Smooth muscle cell (in vitro differentiated cells): ENCODE measurements at regions not wholly inside any gene's neighbourhood (a gene's known extent, or its start where the extent isn't known, plus 50 kb on each side); places are given as distances from the start of the nearest gene placed in this dataset.
"Not testable (repeated sequence)": the region's sequence is repeated elsewhere in the genome, so short reads cannot be mapped to it uniquely, and the experiment has no call there.

Experiments
- DNase-seq: peaks from one replicate; lab custom pipeline; 2025; ENCODE audit not compliant: unreplicated experiment; lab: John Stamatoyannopoulos, UW
- H2AFZ ChIP-seq: fragments of 200-600 bp; sonication (generic); 2 replicates; pipeline ENCODE4 v1.6.0; 2016; ENCODE audit warnings: antibody characterized with exemption, low read depth, mild to moderate bottlenecking
- H3F3A ChIP-seq: fragments of 200-600 bp; sonication (generic); 2 replicates; pipeline ENCODE4 v1.6.0; 2017; ENCODE audit warnings: antibody characterized with exemption, low read depth
- H3K27ac ChIP-seq: fragments of 200-600 bp; sonication (generic); 2 replicates; pipeline ENCODE4 v1.5.1; 2016; ENCODE audit warnings: low read depth, mild to moderate bottlenecking
- H3K27me3 ChIP-seq: fragments of 200-600 bp; sonication (generic); 2 replicates; pipeline ENCODE4 v1.6.1; 2016; ENCODE audit warnings: low read depth, mild to moderate bottlenecking
- H3K36me3 ChIP-seq: fragments of 200-600 bp; sonication (generic); 2 replicates; pipeline ENCODE4 v1.5.1; 2016; ENCODE audit warnings: low read depth
- H3K4me1 ChIP-seq: fragments of 200-600 bp; sonication (generic); 2 replicates; pipeline ENCODE4 v1.5.1; 2016; ENCODE audit warnings: low read depth
- H3K4me2 ChIP-seq: fragments of 200-600 bp; sonication (generic); 2 replicates; pipeline ENCODE4 v1.6.0; 2016; ENCODE audit warnings: mild to moderate bottlenecking
- H3K4me3 ChIP-seq: fragments of 200-600 bp; sonication (generic); 2 replicates; pipeline ENCODE4 v1.5.1; 2016; ENCODE audit warnings: mild to moderate bottlenecking
- H3K79me2 ChIP-seq: fragments of 200-600 bp; sonication (generic); 2 replicates; pipeline ENCODE4 v1.6.0; 2016; ENCODE audit warnings: low read depth, mild to moderate bottlenecking
- H3K9ac ChIP-seq: fragments of 200-600 bp; sonication (generic); 2 replicates; pipeline ENCODE4 v1.6.0; 2016; ENCODE audit warnings: low read depth
- H3K9me3 ChIP-seq: fragments of 200-600 bp; sonication (generic); replicated peaks from 2 replicates; pipeline ENCODE4 v1.5.1; 2016; ENCODE audit warnings: low read depth
- H4K20me1 ChIP-seq: fragments of 200-600 bp; sonication (generic); 2 replicates; pipeline ENCODE4 v1.6.0; 2016; ENCODE audit warnings: low read depth
- WGBS: methylation state at CpG from one replicate; pipeline ENCODE4 v1.1.7; 2016; ENCODE audit warnings: low lambda C conversion rate; 5-methylcytosine and 5-hydroxymethylcytosine counted together
- TF ChIP-seq, protein P1 (sequence below): fragments of 200-600 bp; sonication (generic); IDR thresholded peaks from 2 replicates; pipeline ENCODE4 v1.5.1; 2017; ENCODE audit warnings: borderline replicate concordance, mild to moderate bottlenecking, antibody characterized with exemption; ENCODE audit not compliant: insufficient read depth, poor library complexity, severe bottlenecking

DNA sequence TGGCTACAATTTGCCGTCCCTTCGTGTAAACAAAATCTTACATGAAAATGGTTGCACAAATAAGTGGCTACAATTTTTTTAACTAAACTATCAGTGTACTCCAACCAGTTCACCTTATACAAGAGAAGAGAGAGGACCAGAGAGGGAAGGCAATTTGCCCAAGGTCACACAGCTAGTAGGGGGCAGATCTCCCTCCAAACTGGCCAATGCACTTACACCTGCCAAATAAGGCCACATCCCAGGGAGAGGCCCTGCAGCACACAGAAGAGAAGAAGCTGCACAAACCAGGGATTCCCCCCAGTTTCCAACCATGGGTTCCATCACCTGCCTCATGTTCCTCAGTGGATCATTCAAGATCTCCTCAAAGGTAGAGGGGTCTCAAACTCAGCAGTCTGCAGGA is 349.9 kb downstream of the SOX9 start:
- H3K4me2 ChIP-seq, result no peak overlapping the region
- H2AFZ ChIP-seq, result no peak overlapping the region
- peaks cover 11% of the 10 kb centered on the region for H3F3A ChIP-seq
- TF ChIP-seq, protein P1, sequence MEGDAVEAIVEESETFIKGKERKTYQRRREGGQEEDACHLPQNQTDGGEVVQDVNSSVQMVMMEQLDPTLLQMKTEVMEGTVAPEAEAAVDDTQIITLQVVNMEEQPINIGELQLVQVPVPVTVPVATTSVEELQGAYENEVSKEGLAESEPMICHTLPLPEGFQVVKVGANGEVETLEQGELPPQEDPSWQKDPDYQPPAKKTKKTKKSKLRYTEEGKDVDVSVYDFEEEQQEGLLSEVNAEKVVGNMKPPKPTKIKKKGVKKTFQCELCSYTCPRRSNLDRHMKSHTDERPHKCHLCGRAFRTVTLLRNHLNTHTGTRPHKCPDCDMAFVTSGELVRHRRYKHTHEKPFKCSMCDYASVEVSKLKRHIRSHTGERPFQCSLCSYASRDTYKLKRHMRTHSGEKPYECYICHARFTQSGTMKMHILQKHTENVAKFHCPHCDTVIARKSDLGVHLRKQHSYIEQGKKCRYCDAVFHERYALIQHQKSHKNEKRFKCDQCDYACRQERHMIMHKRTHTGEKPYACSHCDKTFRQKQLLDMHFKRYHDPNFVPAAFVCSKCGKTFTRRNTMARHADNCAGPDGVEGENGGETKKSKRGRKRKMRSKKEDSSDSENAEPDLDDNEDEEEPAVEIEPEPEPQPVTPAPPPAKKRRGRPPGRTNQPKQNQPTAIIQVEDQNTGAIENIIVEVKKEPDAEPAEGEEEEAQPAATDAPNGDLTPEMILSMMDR, result no peak
- no peaks in the 10 kb centered on the region for H3K9me3 ChIP-seq
- H3K9ac ChIP-seq, result no peak overlapping the region
- no peaks in the 10 kb centered on the region for H3K27me3 ChIP-seq
- DNase-seq, result no peak
- H3K27ac ChIP-seq, result no peak overlapping the region
- no peaks in the 10 kb centered on the region for H3K36me3 ChIP-seq
- peaks cover 28% of the 10 kb centered on the region for H3K4me1 ChIP-seq
- peaks cover 4% of the 10 kb centered on the region for H3K79me2 ChIP-seq
- peaks cover 43% of the 10 kb centered on the region for H4K20me1 ChIP-seq
- 64% methylated on average over 2 of the region's 2 CpGs for WGBS
- H3K4me3 ChIP-seq, result no peak overlapping the region

DNA sequence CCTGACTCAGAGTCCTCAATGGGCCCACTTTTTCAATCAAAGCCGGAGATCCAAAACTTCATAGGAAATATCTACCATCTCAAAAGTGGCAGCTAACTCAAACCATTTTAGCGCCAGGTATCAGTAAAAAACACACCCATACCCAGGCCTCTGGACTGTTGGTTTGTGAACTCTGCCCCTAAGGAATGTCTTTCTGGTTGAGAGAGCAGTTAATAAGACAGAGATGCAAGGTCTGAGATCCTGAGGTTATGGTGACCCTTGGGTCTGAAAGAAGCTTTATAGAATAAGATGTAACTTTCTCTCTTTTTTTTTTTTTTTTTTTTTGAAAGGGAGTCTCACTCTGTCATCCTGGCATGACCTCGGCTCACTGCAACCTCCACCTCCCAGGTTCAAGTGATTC is 350.5 kb downstream of the SOX9 start:
- Histone ChIP-seq H3K27ac (no peak overlapping the region), H3K36me3 (no peaks in the 10 kb centered on the region), H3K4me2 (no peak overlapping the region), H3K4me1 (peaks cover 26% of the 10 kb centered on the region), H3F3A (peaks cover 11% of the 10 kb centered on the region), H2AFZ (no peak overlapping the region), H3K27me3 (no peaks in the 10 kb centered on the region), H3K79me2 (peaks cover 4% of the 10 kb centered on the region), H4K20me1 (peaks cover 43% of the 10 kb centered on the region), H3K9me3 (no peaks in the 10 kb centered on the region), H3K4me3 (no peak overlapping the region), H3K9ac (no peak overlapping the region)
- WGBS, result 99% methylated on average over 3 of the region's 3 CpGs
- TF ChIP-seq, protein P1, result no peak
- no peak for DNase-seq

DNA sequence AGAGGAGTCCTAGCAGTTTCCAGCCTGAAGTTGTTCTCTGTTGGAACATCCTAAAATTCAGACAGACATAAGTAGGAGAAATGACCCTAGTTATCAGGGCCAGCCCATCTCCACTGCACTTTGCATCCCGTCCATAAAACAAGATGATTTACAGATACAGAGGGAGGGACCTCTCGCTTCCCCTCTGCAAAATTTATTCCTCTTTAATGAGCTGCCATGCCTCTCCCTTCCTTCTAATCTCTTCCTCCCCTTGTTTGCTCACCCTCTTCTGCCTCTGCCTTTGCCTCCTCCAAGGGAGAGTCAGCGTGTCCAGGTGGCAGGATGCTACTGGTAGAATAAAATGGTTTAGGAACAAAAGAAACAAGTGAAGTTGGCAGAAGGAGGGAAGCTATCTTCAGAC is 351.3 kb downstream of the SOX9 start:
- DNase-seq, result no peak
- Histone ChIP-seq H3K9me3 (no peaks in the 10 kb centered on the region), H3K36me3 (no peaks in the 10 kb centered on the region), H3K4me3 (no peak overlapping the region), H3F3A (peaks cover 8% of the 10 kb centered on the region), H3K27me3 (no peaks in the 10 kb centered on the region), H3K9ac (no peak overlapping the region), H3K4me2 (no peak overlapping the region), H2AFZ (no peak overlapping the region), H3K4me1 (peaks cover 29% of the 10 kb centered on the region), H3K79me2 (peaks cover 11% of the 10 kb centered on the region), H4K20me1 (peaks cover 51% of the 10 kb centered on the region), H3K27ac (no peak overlapping the region)
- TF ChIP-seq, protein P1, result no peak
- 83% methylated on average over 3 of the region's 3 CpGs for WGBS

DNA sequence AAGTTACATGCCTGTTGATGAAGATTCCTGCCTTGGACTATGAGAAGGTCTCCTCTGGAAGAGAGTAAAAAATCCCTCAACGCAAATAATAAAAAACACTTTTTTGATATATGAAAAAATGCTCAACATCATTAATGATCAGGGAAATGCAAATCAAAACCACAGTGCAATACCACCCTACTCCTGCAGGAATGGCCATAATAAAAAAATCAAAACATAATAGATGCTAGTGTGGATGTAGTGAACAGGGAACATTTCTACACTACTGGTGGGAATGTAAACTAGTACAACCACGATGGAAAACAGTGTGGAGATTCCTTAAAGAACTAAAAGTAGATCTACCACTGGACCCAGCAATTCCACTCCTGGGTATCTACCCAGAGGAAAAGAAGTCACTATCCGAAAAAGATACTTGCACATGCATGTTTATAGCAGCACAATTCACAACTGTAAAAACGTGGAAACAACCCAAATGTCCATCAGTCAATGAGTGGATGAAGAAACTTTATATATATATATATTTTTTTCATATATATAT is 352.1 kb downstream of the SOX9 start:
- not testable (repeated sequence) for H3K27me3 ChIP-seq, H3K9me3 ChIP-seq, H3K4me3 ChIP-seq, H3K36me3 ChIP-seq, DNase-seq, H3F3A ChIP-seq, H3K4me2 ChIP-seq, H3K9ac ChIP-seq, H3K27ac ChIP-seq, H2AFZ ChIP-seq
- H3K4me1 ChIP-seq, result peaks cover 25% of the 10 kb centered on the region
- 91% methylated on average over 4 of the region's 4 CpGs for WGBS
- H3K79me2 ChIP-seq, result peaks cover 11% of the 10 kb centered on the region
- H4K20me1 ChIP-seq, result peaks cover 59% of the 10 kb centered on the region
